C4-2B (cell line): ENCODE measurements at regions not wholly inside any gene's neighbourhood (a gene's known extent, or its start where the extent isn't known, plus 50 kb on each side); places are given as distances from the start of the nearest gene placed in this dataset.
"Not testable (repeated sequence)": the region's sequence is repeated elsewhere in the genome, so short reads cannot be mapped to it uniquely, and the experiment has no call there.

ENCODE experiments used
- H3K27ac ChIP-seq: fragments of 450-650 bp; 2 replicates; pipeline ENCODE4 v1.5.1; 2017
- CTCF ChIP-seq: fragments of 450-650 bp; conservative IDR thresholded peaks from 2 replicates; pipeline ENCODE4 v1.5.1; 2017; ENCODE audit warnings: mild to moderate bottlenecking
- ZFX ChIP-seq: fragments of 450-650 bp; IDR thresholded peaks from 2 replicates; pipeline ENCODE4 v1.6.1; 2017

GRCh38 chr15:44817797-44818196, 81.5 kb downstream of the TRIM69 start:
- H3K27ac ChIP-seq, result not testable (repeated sequence)

- peak overlapping the region; percentile 41 for H3K27ac ChIP-seq
Observed at GRCh38 chr15:44819331-44819987, 83.1 kb downstream of the TRIM69 start.

GRCh38 chr15:44820535-44820934, 84.2 kb downstream of the TRIM69 start:
- peak overlapping the region; percentile 41; the same call in 1 of the 2 replicates for H3K27ac ChIP-seq

GRCh38 chr15:44820967-44821366, 84.6 kb downstream of the TRIM69 start:
- H3K27ac ChIP-seq, result not testable (repeated sequence)

- not testable (repeated sequence) for H3K27ac ChIP-seq
Observed at GRCh38 chr15:44824277-44825145, 88.2 kb downstream of the TRIM69 start.

- not testable (repeated sequence) for H3K27ac ChIP-seq
Observed at GRCh38 chr15:44826583-44826982, 90.3 kb downstream of the TRIM69 start.

- H3K27ac ChIP-seq, result 0 out of 2 replicates have a peak overlapping the region, but pooled peaks have one; percentile 5
Observed at GRCh38 chr15:44828229-44828914, 92.0 kb downstream of the TRIM69 start.

GRCh38 chr15:44829150-44829549, 92.8 kb downstream of the TRIM69 start:
- not testable (repeated sequence) for H3K27ac ChIP-seq

GRCh38 chr15:44830692-44831408, 94.5 kb downstream of the TRIM69 start:
- H3K27ac ChIP-seq, result not testable (repeated sequence)

GRCh38 chr15:44831409-44831741, 95.0 kb downstream of the TRIM69 start:
- not testable (repeated sequence) for H3K27ac ChIP-seq

GRCh38 chr15:44832133-44832532, 95.8 kb downstream of the TRIM69 start:
- not testable (repeated sequence) for H3K27ac ChIP-seq

GRCh38 chr15:44833081-44833480, 96.8 kb downstream of the TRIM69 start:
- H3K27ac ChIP-seq, result not testable (repeated sequence)

- not testable (repeated sequence) for H3K27ac ChIP-seq
Observed at GRCh38 chr15:44833761-44834160, 97.4 kb downstream of the TRIM69 start.

GRCh38 chr15:44835082-44835481, 98.8 kb downstream of the TRIM69 start:
- H3K27ac ChIP-seq, result not testable (repeated sequence)

- H3K27ac ChIP-seq, result no peak overlapping the region
- TF ChIP-seq ZFX (no peak), CTCF (no peak)
Observed at GRCh38 chr15:44836094-44836493, 99.8 kb downstream of the TRIM69 start.

GRCh38 chr15:44838929-44839328, 102.6 kb downstream of the TRIM69 start:
- H3K27ac ChIP-seq, result not testable (repeated sequence)

- not testable (repeated sequence) for H3K27ac ChIP-seq
Observed at GRCh38 chr15:44841762-44842161, 105.4 kb downstream of the TRIM69 start.

- H3K27ac ChIP-seq, result not testable (repeated sequence)
Observed at GRCh38 chr15:44842883-44843282, 106.6 kb downstream of the TRIM69 start.

- H3K27ac ChIP-seq, result not testable (repeated sequence)
Observed at GRCh38 chr15:44844936-44845335, 108.6 kb downstream of the TRIM69 start.

- not testable (repeated sequence) for H3K27ac ChIP-seq
Observed at GRCh38 chr15:44846156-44846555, 109.8 kb downstream of the TRIM69 start.
